ENCODE measurements at regions not wholly inside any gene's neighbourhood (a gene's known extent, or its start where the extent isn't known, plus 50 kb on each side); places are given as distances from the start of the nearest gene placed in this dataset.
"Not testable (repeated sequence)": the region's sequence is repeated elsewhere in the genome, so short reads cannot be mapped to it uniquely, and the experiment has no call there.

DNA sequence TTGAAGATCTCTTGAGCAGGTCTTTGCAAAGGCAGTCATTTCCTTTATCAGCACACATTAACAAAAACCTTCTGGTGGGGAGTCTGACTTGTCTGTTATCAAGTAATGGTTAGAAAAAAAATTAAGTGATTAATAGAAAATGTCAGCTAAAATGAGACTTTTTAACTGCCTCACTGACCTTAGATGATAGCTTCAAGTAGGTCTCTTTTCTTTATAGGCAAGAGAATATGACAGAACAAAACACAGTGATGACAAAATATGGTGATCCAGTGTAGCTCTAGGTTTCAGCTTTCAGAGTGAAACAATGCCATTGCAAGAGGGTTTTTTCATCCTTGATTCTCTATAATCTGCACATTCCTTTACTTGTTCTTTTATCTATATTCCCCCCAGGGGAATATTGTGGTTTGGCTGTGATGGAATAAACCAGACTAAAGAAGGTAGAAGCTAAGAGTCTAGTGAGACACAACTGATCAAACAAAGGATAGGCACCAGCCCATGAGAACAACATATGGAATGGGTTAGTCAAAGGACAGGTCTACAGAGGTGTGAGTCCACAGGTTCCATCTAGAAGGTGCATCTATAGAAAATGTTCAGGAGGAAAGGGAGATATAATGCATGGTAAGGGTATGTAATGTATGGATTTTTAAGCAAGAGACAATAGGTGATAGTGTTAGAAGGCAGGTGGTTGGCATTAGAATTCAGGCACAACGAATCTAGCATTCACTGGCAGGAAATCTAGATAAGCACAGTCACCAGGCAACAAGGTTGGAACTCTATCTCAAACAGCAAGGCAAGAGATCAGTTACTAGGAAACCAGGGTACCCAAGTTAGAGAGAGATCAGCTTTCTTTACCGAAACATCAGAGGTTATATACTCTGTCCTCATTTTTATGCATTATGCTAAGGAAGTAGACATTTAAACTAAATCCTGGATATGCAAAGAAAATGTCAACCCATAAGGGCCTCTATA lies 228.9 kb upstream of the SMLR1 start:
- peaks cover 9% of the 10 kb centered on the region for H3K36me3 Mint-ChIP-seq (ENCODE audit: low read depth)
- H3K27me3 Mint-ChIP-seq (ENCODE audit: low read depth) = no peaks in the 10 kb centered on the region
- DNase-seq (ENCODE audit: low spot score) = no peak
- H3K27ac Mint-ChIP-seq = no peak overlapping the region
- H3K9me3 Mint-ChIP-seq = peaks cover 8% of the 10 kb centered on the region
- peaks cover 37% of the 10 kb centered on the region for H3K4me1 Mint-ChIP-seq (ENCODE audit: low read depth)
- H3K4me3 Mint-ChIP-seq (ENCODE audit: low read depth) = no peak overlapping the region
- intact Hi-C loops (cut with micrococcal nuclease) = no loop called here

DNA sequence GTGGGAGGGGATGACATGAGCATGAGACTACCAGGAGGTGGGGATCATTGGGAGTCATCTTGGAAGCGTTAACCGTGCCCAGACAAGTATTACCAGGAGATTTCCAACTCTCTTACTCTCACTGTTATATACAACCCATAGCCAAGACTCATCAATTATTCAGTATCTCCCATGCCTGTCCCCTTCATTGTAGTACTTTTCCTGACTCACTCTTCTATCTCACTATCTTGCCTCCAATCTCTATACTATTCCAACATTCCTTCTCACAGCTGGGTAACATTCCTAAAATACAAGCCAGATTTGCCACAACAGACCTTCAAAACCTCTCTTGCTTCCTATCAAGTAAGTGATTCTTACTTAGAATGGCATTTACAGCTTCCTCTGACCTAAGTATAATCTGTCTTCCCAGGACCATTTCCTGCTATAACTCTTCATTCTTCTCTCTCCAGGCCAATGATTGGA lies 226.3 kb upstream of the SMLR1 start:
- H3K27ac Mint-ChIP-seq = peak overlapping the region; percentile 29
- intact Hi-C loops (cut with micrococcal nuclease) = no loop called here
- peaks cover 9% of the 10 kb centered on the region for H3K36me3 Mint-ChIP-seq (ENCODE audit: low read depth)
- peaks cover 38% of the 10 kb centered on the region for H3K4me1 Mint-ChIP-seq (ENCODE audit: low read depth)
- H3K4me3 Mint-ChIP-seq (ENCODE audit: low read depth) = no peak overlapping the region
- H3K27me3 Mint-ChIP-seq (ENCODE audit: low read depth) = no peaks in the 10 kb centered on the region
- no peak for DNase-seq (ENCODE audit: low spot score)
- peaks cover 8% of the 10 kb centered on the region for H3K9me3 Mint-ChIP-seq

DNA sequence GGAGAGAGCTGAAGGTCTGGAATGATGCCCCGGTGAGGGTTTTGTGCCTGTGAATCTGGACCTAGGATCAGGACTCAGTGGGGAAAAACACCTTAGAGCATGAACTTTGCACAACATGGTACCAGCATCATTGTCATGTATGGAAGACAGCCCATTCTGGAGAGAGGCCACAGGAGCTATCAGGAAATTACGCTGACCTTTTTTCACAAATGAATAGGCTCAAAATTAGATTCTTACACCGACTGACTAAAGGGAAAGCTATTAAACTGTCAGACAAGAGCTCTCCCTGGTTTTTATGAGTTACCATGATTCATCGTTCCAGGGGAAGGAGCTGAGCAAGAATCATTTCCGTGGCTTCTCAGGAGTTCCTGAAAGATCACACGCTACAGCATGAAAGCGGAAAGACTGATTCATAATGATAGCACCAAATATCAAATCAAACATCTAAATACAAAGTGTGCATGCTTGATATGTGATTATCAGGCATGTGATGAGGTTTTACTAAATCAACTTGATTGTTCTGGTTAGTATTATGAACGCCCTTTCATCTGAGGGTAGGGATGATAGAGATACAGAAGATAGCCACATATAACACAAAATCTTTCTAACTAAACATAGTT lies 224.9 kb upstream of the SMLR1 start:
- Mint-ChIP-seq H3K27me3 (ENCODE audit: low read depth) (no peaks in the 10 kb centered on the region), H3K9me3 (peaks cover 8% of the 10 kb centered on the region), H3K27ac (peak overlapping the region; percentile 35), H3K4me1 (ENCODE audit: low read depth) (peaks cover 33% of the 10 kb centered on the region), H3K4me3 (ENCODE audit: low read depth) (no peak overlapping the region), H3K36me3 (ENCODE audit: low read depth) (peaks cover 9% of the 10 kb centered on the region)
- intact Hi-C loops (cut with micrococcal nuclease) = loop anchor here (1.0 to 2.0 kb wide), 4 partner anchors 15 to 88 kb away; no protein-coding TSS in a partner anchor
- no peak for DNase-seq (ENCODE audit: low spot score)

DNA sequence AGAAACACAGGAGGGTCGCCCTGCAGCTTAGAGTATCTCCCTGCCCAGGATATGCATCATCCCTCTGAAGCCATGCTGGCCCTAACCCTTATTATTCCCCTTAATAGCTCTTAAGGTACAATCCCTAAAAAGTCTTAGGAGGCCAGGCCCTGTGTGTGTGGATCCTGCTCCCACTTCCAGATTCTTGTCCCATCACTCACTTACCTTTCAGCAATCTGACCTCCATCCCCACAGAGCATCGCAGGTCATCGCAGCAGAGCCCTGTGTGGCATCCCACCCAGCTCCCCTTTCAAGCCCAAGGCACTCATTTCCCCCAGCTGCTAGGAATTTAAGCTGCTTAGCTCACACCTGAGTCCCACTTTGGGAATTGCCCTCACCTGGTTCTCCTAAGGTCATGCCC lies 223.8 kb upstream of the SMLR1 start:
- DNase-seq (ENCODE audit: low spot score) = no peak
- H3K36me3 Mint-ChIP-seq (ENCODE audit: low read depth) = peaks cover 9% of the 10 kb centered on the region
- H3K27me3 Mint-ChIP-seq (ENCODE audit: low read depth) = no peaks in the 10 kb centered on the region
- peaks cover 32% of the 10 kb centered on the region for H3K4me1 Mint-ChIP-seq (ENCODE audit: low read depth)
- H3K9me3 Mint-ChIP-seq = peaks cover 8% of the 10 kb centered on the region
- no peak overlapping the region for H3K4me3 Mint-ChIP-seq (ENCODE audit: low read depth)
- no peak overlapping the region for H3K27ac Mint-ChIP-seq
- intact Hi-C loops (cut with micrococcal nuclease) = loop anchor here (2.0 kb wide), 1 partner anchor 17 kb away; no protein-coding TSS in a partner anchor

DNA sequence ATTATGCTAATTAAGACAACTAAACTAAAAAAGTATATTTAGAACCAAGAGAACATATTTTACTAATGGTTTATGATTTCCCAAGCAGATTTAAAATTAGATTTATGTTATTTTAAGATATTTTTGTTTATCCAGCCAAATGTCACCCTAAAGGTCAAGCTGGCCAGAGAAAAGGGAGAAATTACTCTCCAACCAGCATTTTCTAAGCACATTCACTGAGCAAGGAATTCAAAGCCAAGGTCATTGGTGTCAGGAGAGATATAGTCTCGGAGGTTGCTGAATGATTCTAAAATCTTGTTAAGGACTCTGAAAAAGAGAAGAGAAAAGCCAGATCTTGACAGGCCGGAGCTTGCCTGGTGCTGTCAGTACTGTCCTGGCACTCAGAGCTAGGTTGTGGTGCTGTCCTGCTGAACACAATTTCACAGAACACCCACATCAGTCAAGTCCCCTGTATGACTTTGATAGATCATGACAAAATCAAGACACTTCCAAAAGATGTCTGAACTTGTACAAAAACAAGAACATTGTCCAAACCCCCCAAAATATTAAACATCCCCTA lies 222.3 kb upstream of the SMLR1 start:
- peaks cover 30% of the 10 kb centered on the region for H3K4me1 Mint-ChIP-seq (ENCODE audit: low read depth)

DNA sequence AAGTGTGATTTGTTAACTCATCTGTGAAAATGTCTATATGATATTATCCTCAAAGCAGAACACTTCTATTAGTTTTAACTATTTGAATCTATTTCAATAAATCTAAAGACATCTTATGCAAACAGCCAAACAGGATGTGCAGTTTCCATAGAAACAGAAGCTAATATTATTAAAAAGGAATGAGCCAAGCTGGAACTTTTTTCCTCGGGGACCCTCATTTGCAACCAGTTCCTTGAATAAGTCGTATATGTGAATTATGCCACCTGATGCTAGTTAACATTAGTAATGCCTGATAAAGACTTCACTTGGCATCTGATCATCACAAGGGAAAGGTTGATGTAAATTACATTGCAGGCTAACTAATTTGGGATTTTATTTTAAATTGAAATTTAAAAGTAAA lies 216.9 kb upstream of the SMLR1 start:
- Mint-ChIP-seq H3K27me3 (ENCODE audit: low read depth) (no peaks in the 10 kb centered on the region), H3K36me3 (ENCODE audit: low read depth) (no peaks in the 10 kb centered on the region), H3K27ac (no peak overlapping the region), H3K4me3 (ENCODE audit: low read depth) (no peak overlapping the region), H3K9me3 (no peaks in the 10 kb centered on the region), H3K4me1 (ENCODE audit: low read depth) (peaks cover 3% of the 10 kb centered on the region)
- intact Hi-C loops (cut with micrococcal nuclease) = no loop called here
- no peak for DNase-seq (ENCODE audit: low spot score)

More for the DNA sequence above, 222.3 kb upstream of the SMLR1 start:
- no peak for DNase-seq (ENCODE audit: low spot score)
- intact Hi-C loops (cut with micrococcal nuclease) = no loop called here
- no peaks in the 10 kb centered on the region for H3K27me3 Mint-ChIP-seq (ENCODE audit: low read depth)
- no peak overlapping the region for H3K4me3 Mint-ChIP-seq (ENCODE audit: low read depth)
- no peak overlapping the region for H3K27ac Mint-ChIP-seq
- H3K9me3 Mint-ChIP-seq = peaks cover 8% of the 10 kb centered on the region
- peaks cover 5% of the 10 kb centered on the region for H3K36me3 Mint-ChIP-seq (ENCODE audit: low read depth)

DNA sequence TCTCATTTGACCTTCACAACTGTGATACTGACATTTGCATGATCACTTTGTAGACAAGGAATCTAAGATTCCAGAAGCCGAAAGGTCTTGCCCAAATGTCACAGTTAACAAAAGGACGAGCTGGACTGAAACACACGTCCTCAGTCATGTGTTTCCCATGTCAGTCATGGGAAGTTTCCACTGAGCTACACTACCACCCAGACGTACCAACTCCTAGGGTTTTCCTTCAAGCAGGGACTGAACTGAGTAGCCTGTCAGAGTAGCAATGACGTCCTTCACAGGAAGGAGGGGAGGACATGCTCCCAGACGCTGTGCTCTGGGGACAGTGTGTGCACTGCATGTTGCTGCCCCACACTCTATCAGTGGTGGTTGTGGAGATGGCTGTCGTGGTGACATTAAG lies 215.8 kb upstream of the SMLR1 start:
- H3K9me3 Mint-ChIP-seq = no peaks in the 10 kb centered on the region
- H3K27ac Mint-ChIP-seq = no peak overlapping the region
- DNase-seq (ENCODE audit: low spot score) = no peak
- no peak overlapping the region for H3K4me3 Mint-ChIP-seq (ENCODE audit: low read depth)
- intact Hi-C loops (cut with micrococcal nuclease) = no loop called here
- no peaks in the 10 kb centered on the region for H3K36me3 Mint-ChIP-seq (ENCODE audit: low read depth)
- H3K27me3 Mint-ChIP-seq (ENCODE audit: low read depth) = no peaks in the 10 kb centered on the region
- H3K4me1 Mint-ChIP-seq (ENCODE audit: low read depth) = peaks cover 3% of the 10 kb centered on the region

DNA sequence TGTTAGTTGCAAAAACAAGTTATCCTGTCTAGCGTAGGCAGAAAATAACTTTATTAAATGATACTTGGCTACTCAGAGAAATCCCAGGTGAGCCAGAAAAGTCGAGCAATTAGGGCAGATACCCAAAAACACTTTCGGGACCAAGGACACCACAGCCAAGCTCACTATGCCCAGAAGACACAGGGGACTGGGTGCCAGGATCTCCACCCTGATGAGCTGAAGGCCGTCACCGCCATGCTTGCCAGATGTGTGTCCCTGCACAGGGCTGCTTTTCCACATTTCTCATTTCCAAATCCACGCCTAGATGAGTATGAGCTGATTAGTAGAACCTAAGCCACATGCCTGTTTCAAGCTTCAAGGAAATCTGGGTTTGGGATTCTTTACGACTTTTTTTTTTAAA lies 214.0 kb upstream of the SMLR1 start:
- Mint-ChIP-seq H3K27ac (no peak overlapping the region), H3K4me1 (ENCODE audit: low read depth) (peaks cover 8% of the 10 kb centered on the region), H3K27me3 (ENCODE audit: low read depth) (no peaks in the 10 kb centered on the region), H3K9me3 (no peaks in the 10 kb centered on the region), H3K4me3 (ENCODE audit: low read depth) (no peak overlapping the region), H3K36me3 (ENCODE audit: low read depth) (no peaks in the 10 kb centered on the region)
- no peak for DNase-seq (ENCODE audit: low spot score)
- intact Hi-C loops (cut with micrococcal nuclease) = no loop called here

DNA sequence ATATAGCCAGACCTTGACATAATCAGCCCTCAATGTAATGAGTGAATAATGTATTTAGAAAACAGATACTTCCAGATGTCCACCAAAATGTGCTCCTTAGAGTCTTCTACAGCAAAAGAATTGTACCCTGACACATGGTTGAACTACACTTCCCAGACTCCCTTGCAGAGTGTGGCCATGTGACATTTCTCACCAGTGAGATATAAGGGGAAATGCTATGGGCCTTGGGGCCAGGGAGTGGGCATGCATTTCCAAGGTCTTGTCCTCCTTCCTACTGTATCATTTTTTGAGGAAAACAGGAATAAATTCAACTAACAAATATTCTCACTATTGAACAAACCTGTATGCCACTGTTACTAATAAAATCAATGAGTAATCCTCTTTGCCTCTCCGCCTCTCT lies 211.4 kb upstream of the SMLR1 start:
- Mint-ChIP-seq H3K9me3 (no peaks in the 10 kb centered on the region), H3K36me3 (ENCODE audit: low read depth) (peaks cover 2% of the 10 kb centered on the region), H3K27me3 (ENCODE audit: low read depth) (no peaks in the 10 kb centered on the region), H3K4me3 (ENCODE audit: low read depth) (no peak overlapping the region), H3K4me1 (ENCODE audit: low read depth) (peaks cover 19% of the 10 kb centered on the region), H3K27ac (no peak overlapping the region)
- intact Hi-C loops (cut with micrococcal nuclease) = no loop called here
- DNase-seq (ENCODE audit: low spot score) = no peak

DNA sequence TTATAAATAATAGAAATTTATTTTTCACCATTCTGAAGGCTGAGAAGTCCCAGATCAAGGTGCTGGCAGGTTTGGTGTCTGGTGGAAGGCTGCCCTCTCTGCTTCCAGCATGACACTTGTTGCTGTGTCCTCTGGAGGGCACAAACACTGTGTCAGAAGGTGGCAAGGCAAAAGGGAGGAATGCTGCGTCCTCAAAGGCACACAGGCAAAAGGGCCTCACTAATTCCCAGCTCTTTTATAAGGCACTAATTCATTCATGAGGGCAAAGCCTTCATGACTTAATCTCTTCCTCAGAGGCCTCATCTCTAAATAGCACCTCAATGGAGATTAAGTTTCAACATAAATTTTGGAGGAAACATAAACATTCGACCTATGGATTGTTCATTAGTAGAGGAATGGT lies 209.5 kb upstream of the SMLR1 start:
- no peak overlapping the region for H3K27ac Mint-ChIP-seq
- H3K4me1 Mint-ChIP-seq (ENCODE audit: low read depth) = peaks cover 27% of the 10 kb centered on the region
- no peaks in the 10 kb centered on the region for H3K27me3 Mint-ChIP-seq (ENCODE audit: low read depth)
- H3K36me3 Mint-ChIP-seq (ENCODE audit: low read depth) = peaks cover 2% of the 10 kb centered on the region
- intact Hi-C loops (cut with micrococcal nuclease) = no loop called here
- H3K4me3 Mint-ChIP-seq (ENCODE audit: low read depth) = no peak overlapping the region
- no peaks in the 10 kb centered on the region for H3K9me3 Mint-ChIP-seq
- DNase-seq (ENCODE audit: low spot score) = no peak

DNA sequence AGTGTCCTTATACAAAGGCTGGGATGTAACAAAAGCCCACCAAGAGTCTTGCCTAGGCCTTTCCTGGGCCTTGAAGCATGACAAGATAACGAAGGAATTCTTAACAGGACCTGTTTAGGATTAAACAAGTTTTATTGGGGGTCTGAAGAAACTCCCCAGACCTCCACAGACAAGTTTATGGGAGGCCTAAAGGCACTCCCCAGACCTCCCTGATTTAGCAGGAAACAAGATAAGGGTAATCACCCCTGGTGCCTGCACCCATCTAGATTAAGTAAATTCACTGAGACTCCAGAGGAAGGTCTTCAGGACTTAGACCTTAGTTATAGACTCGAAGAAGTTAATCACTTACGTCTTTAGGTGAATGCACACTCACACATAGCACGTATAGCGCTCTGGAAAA lies 208.4 kb upstream of the SMLR1 start:
- peaks cover 38% of the 10 kb centered on the region for H3K4me1 Mint-ChIP-seq (ENCODE audit: low read depth)
- H3K4me3 Mint-ChIP-seq (ENCODE audit: low read depth); intact Hi-C loops (cut with micrococcal nuclease); H3K27ac Mint-ChIP-seq; H3K27me3 Mint-ChIP-seq (ENCODE audit: low read depth); DNase-seq (ENCODE audit: low spot score): not testable (repeated sequence)
- peaks cover 11% of the 10 kb centered on the region for H3K9me3 Mint-ChIP-seq
- H3K36me3 Mint-ChIP-seq (ENCODE audit: low read depth) = peaks cover 13% of the 10 kb centered on the region

DNA sequence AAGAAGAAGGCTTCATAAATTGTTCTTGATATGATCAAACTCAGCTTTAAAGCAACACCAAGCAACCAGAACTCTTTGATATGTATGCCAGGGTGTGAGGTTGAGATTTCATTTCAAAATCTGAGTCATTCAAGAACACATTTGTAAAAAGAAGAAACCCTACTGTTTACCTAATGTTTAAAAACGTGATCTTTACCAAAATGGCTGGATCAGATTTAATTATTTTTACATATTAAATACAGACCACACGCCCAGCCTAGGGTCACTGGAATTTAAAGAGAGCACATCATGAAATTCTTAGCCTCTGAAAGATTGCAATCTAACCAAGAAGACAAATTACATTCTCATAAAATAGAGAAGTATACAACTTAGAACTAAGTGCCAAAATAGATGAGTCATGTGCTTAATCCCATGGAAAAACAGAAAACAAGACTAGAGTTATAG lies 206.8 kb upstream of the SMLR1 start:
- no peak for DNase-seq (ENCODE audit: low spot score)
- Mint-ChIP-seq H3K27me3 (ENCODE audit: low read depth) (no peaks in the 10 kb centered on the region), H3K4me1 (ENCODE audit: low read depth) (peaks cover 51% of the 10 kb centered on the region), H3K4me3 (ENCODE audit: low read depth) (no peak overlapping the region), H3K36me3 (ENCODE audit: low read depth) (peaks cover 19% of the 10 kb centered on the region), H3K27ac (no peak overlapping the region), H3K9me3 (peaks cover 13% of the 10 kb centered on the region)
- intact Hi-C loops (cut with micrococcal nuclease) = loop anchor here (5.0 kb wide), 6 partner anchors 57 to 948 kb away; no protein-coding TSS in a partner anchor

Measured in activated T-helper 2 cell treated with anti-CD3 and anti-CD28 coated beads, Interferon-gamma antibody, Interleukin-2, Interleukin-4, amounts not matched to agents 10 μg/mL and 5 μg/mL and 100 μg/mL, durations not matched to agents 14 hours and 24 hours and 36 hours (primary cell).